GM12875 (cell line): ENCODE measurements at regions not wholly inside any gene's neighbourhood (a gene's known extent, or its start where the extent isn't known, plus 50 kb on each side); places are given as distances from the start of the nearest gene placed in this dataset.

ENCODE experiments used
- H3K4me3 ChIP-seq: one replicate; pipeline ENCODE4 v1.5.1; 2011; ENCODE audit warnings: low read depth, low read length, control low read depth
- CTCF ChIP-seq: IDR thresholded peaks from 2 replicates; pipeline ENCODE4 v1.5.1; 2011; ENCODE audit warnings: low read depth, mild to moderate bottlenecking, control low read depth, inconsistent platforms, low read length, moderate library complexity, borderline replicate concordance; ENCODE audit not compliant: insufficient read depth

DNA sequence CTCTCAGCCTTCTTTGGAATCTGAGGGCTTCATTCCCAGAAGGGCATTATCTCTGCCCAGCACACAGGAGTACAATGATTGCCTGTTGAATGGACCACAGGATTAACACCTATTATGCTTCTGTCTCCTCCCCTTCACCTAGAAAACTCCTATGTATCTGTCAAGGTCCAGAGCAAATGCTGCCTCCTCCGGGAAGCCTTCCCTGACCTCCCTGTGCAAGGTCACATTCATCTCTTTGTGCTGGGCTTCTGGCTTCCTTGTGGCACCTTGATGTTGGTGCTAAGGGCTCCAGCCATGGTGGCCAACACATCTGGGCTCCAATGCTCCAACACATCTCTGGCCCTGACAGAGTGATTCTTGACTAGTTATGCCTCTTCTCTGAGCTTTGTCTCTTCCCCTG is 49.9 kb upstream of the ATP2B2 start:
- H3K4me3 ChIP-seq: no peak overlapping the region
- no peak for TF ChIP-seq CTCF

DNA sequence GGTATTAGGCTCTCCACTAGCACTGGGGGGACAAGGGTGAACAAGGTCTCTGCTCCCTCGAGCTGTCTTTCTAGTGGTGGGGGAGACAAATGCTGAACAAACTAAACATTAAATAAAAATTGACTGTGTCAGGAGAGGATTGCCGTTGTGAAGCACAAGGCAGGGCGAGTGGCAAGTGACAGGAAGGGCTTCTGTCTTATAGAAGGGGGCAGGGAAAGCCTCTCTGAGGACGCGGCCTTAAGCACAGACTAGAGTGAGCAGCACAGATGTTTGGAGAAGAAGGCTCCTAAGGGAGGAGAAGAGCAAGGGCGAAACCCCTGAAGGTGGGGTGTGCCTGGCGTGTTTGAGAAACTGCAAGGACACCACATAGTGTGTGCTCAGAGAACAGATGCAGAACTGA is 50.9 kb upstream of the ATP2B2 start:
- no peak overlapping the region for H3K4me3 ChIP-seq
- TF ChIP-seq CTCF: no peak

DNA sequence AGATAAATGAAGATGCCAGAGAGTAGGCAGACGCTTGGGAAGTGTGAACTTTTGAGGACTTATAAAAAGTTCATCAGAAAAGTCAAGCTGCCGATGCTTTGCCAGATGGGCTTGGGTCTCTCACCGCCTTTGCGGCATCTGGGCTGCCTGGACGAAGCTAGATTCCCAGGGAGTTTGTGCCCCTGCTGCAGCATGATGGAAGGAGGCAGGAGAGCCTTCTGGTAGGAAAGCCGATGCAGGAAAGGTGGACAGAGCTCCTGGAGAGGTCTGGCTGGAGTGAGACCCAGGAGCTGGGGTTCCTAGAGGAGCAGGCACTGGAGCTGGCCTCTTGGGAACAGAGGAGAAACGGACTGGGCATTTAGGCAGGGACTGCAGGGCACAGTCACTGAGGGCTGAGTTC is 51.9 kb upstream of the ATP2B2 start:
- TF ChIP-seq CTCF: no peak
- no peak overlapping the region for H3K4me3 ChIP-seq

DNA sequence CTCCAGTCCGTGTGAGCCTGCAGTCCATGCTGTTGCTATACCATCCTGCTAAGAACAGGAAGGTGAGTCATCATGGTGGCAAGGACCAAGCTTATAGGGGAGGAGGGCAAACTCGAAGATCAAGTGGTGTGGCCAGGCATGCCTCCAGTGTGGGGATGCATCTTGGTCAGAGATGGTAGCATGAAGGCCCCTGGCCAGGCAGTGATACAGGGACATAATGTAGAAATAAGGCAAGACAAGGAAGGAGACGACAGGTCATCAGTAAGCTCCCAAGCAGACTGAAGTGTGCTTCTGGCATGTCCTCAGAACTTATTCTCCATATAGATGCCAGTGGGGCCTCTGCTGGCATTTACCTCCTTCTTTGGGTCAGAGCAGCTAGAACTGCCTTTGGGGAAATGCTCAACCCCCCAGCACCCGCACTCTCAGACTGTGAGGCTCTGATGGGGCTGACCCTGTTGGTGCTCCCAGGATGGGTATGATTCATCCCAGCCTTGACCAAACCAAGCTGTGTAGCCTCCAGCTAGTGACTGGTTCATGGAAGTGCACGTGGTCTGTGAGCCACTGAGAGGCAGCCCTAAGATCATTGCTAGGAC is 52.5 kb upstream of the ATP2B2 start:
- TF ChIP-seq CTCF: no peak
- H3K4me3 ChIP-seq: no peak overlapping the region

DNA sequence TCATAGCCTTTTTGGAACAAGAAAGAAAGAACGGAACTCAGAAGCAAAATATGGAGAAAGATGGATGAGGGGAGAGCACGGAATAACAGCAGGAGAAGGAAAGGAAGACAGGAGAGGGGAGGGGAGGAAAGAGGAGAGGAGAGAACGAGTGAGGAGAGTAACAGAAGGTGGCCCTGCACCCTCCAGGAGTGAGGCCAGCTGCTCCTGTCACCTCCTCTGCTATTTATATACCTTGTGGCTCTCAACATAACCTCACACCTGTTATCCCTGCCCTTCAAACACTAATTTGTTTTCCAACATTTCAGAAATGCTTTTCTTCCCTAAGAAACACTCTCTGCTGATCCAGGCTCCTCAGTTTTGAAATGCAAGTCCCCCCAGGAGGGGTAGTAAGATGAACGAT is 53.4 kb upstream of the ATP2B2 start:
- TF ChIP-seq CTCF: no peak
- no peak overlapping the region for H3K4me3 ChIP-seq

DNA sequence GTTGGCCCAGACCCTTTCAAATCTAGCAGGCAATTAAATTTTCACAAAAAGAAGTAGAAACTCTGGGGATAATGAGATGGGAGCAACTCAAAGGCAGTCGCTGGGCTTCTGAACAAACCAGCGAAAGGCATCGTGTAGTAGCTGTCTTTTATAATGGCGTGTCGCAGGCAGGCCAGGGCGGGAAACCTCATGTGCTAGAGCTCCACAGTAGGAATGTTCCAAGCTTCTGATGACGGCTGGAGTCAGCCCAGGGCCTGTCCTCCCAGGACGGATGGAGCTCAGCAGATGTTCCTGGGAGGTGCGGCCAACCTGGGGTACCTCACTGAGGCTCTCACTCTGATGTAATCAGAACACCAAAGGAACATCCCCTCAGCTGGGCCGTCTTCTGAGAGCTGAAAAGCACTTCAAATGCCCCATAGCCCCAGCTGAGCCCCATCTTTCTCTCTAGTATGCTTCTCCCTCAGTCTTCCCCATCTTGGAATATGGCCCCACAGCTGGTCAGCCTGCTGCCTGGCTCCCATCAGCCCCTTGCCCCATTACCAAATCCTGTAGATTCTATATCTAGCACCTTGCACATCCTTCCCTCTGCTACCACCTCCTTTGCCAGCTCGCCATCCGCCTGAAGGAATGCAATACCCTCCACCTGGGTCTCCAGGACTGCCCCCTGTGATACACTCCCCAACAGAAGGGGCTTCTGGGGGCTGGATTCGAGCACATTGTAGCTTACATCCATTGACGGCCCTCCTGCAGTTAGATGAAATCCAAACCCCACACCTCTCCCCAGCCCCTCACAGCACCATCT is 54.9 kb upstream of the ATP2B2 start:
- TF ChIP-seq CTCF: no peak
- H3K4me3 ChIP-seq: no peak overlapping the region
